ENCODE measurements at regions not wholly inside any gene's neighbourhood (a gene's known extent, or its start where the extent isn't known, plus 50 kb on each side); places are given as distances from the start of the nearest gene placed in this dataset.
"Not testable (repeated sequence)": the region's sequence is repeated elsewhere in the genome, so short reads cannot be mapped to it uniquely, and the experiment has no call there.

- TF ChIP-seq, protein P1, sequence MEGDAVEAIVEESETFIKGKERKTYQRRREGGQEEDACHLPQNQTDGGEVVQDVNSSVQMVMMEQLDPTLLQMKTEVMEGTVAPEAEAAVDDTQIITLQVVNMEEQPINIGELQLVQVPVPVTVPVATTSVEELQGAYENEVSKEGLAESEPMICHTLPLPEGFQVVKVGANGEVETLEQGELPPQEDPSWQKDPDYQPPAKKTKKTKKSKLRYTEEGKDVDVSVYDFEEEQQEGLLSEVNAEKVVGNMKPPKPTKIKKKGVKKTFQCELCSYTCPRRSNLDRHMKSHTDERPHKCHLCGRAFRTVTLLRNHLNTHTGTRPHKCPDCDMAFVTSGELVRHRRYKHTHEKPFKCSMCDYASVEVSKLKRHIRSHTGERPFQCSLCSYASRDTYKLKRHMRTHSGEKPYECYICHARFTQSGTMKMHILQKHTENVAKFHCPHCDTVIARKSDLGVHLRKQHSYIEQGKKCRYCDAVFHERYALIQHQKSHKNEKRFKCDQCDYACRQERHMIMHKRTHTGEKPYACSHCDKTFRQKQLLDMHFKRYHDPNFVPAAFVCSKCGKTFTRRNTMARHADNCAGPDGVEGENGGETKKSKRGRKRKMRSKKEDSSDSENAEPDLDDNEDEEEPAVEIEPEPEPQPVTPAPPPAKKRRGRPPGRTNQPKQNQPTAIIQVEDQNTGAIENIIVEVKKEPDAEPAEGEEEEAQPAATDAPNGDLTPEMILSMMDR (IDR thresholded peaks at IDR 0.05; ENCODE audit: unreplicated experiment): no peak
- CTCF ChIA-PET: no interaction called here
- intact Hi-C loops (cut with micrococcal nuclease): no loop called here
- Mint-ChIP-seq H3K36me3 (ENCODE audit: insufficient read depth, unreplicated experiment) (no peaks in the 10 kb centered on the region), H3K4me1 (ENCODE audit: insufficient read depth, unreplicated experiment) (no peaks in the 10 kb centered on the region), H3K27me3 (ENCODE audit: insufficient read depth, unreplicated experiment) (peaks cover 86% of the 10 kb centered on the region), H3K27ac (ENCODE audit: low read depth, unreplicated experiment) (no peak overlapping the region), H3K4me3 (ENCODE audit: unreplicated experiment) (no peak overlapping the region), H3K9me3 (ENCODE audit: unreplicated experiment) (no peaks in the 10 kb centered on the region)
- BruUV-seq (replicated peaks): no TSS peak
- POLR2A ChIA-PET: no interaction called here
- DNase-seq (ENCODE audit: unreplicated experiment): no peak
Observed at GRCh38 chr17:74130276-74130675, 73.2 kb upstream of the RPL38 start.

DNA sequence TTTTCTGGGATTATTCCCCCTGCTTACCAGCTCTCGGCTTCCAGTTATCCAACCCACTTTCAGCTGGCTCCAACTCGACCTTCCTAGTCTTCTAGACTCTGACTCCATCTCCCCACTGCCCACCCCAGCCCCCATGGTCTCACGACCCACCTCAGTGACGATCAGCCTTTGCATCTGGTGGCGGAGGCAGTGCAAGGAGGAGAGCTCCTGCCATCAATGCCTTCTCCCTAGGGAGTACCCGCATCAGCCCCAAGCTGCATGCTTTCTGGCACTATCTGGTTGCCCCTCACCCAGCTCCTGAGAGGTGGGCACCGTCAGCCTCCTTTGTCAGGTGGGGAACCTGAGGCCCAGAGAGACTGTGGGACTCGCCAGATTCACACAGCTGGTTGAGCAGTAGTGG lies 72.6 kb upstream of the RPL38 start:
- TF ChIP-seq, protein P1 (IDR thresholded peaks at IDR 0.05; ENCODE audit: unreplicated experiment): no peak
- POLR2A ChIA-PET: no interaction called here
- DNase-seq (ENCODE audit: unreplicated experiment): no peak
- H3K27me3 Mint-ChIP-seq (ENCODE audit: insufficient read depth, unreplicated experiment): peaks cover 86% of the 10 kb centered on the region
- H3K4me3 Mint-ChIP-seq (ENCODE audit: unreplicated experiment): no peak overlapping the region
- CTCF ChIA-PET: interaction anchor here (0.6 kb wide), 1 partner anchor 47 kb away, joined by 3 read pairs; no protein-coding TSS in a partner anchor
- no peak overlapping the region for H3K27ac Mint-ChIP-seq (ENCODE audit: low read depth, unreplicated experiment)
- intact Hi-C loops (cut with micrococcal nuclease): no loop called here
- H3K36me3 Mint-ChIP-seq (ENCODE audit: insufficient read depth, unreplicated experiment): no peaks in the 10 kb centered on the region
- BruUV-seq (replicated peaks): no TSS peak
- H3K4me1 Mint-ChIP-seq (ENCODE audit: insufficient read depth, unreplicated experiment): no peaks in the 10 kb centered on the region
- H3K9me3 Mint-ChIP-seq (ENCODE audit: unreplicated experiment): no peaks in the 10 kb centered on the region

GRCh38 chr17:74132354-74132753 lies 71.1 kb upstream of the RPL38 start:
- ChIA-PET POLR2A (interaction anchor here (1.0 kb wide), 1 partner anchor 16 kb away, joined by 3 read pairs; no protein-coding TSS in a partner anchor), CTCF (interaction anchor here (0.7 kb wide), 1 partner anchor 39 kb away, joined by 7 read pairs; no protein-coding TSS in a partner anchor)
- DNase-seq (ENCODE audit: unreplicated experiment): no peak
- TF ChIP-seq, protein P1 (IDR thresholded peaks at IDR 0.05; ENCODE audit: unreplicated experiment): no peak
- intact Hi-C loops (cut with micrococcal nuclease): no loop called here
- no peaks in the 10 kb centered on the region for H3K36me3 Mint-ChIP-seq (ENCODE audit: insufficient read depth, unreplicated experiment)
- no peak overlapping the region for H3K4me3 Mint-ChIP-seq (ENCODE audit: unreplicated experiment)
- no peak overlapping the region for H3K27ac Mint-ChIP-seq (ENCODE audit: low read depth, unreplicated experiment)
- H3K4me1 Mint-ChIP-seq (ENCODE audit: insufficient read depth, unreplicated experiment): no peaks in the 10 kb centered on the region
- H3K9me3 Mint-ChIP-seq (ENCODE audit: unreplicated experiment): no peaks in the 10 kb centered on the region
- no TSS peak for BruUV-seq (replicated peaks)
- H3K27me3 Mint-ChIP-seq (ENCODE audit: insufficient read depth, unreplicated experiment): peaks cover 86% of the 10 kb centered on the region

- no peaks in the 10 kb centered on the region for H3K4me1 Mint-ChIP-seq (ENCODE audit: insufficient read depth, unreplicated experiment)
- no peak for DNase-seq (ENCODE audit: unreplicated experiment)
- intact Hi-C loops (cut with micrococcal nuclease): no loop called here
- H3K27ac Mint-ChIP-seq (ENCODE audit: low read depth, unreplicated experiment): no peak overlapping the region
- peaks cover 82% of the 10 kb centered on the region for H3K27me3 Mint-ChIP-seq (ENCODE audit: insufficient read depth, unreplicated experiment)
- no peaks in the 10 kb centered on the region for H3K36me3 Mint-ChIP-seq (ENCODE audit: insufficient read depth, unreplicated experiment)
- H3K9me3 Mint-ChIP-seq (ENCODE audit: unreplicated experiment): no peaks in the 10 kb centered on the region
- no TSS peak for BruUV-seq (replicated peaks)
- POLR2A ChIA-PET: no interaction called here
- CTCF ChIA-PET: no interaction called here
- TF ChIP-seq, protein P1 (IDR thresholded peaks at IDR 0.05; ENCODE audit: unreplicated experiment): no peak
- H3K4me3 Mint-ChIP-seq (ENCODE audit: unreplicated experiment): no peak overlapping the region
Observed at GRCh38 chr17:74133740-74134139, 69.7 kb upstream of the RPL38 start.

- H3K4me3 Mint-ChIP-seq (ENCODE audit: unreplicated experiment); BruUV-seq (replicated peaks); POLR2A ChIA-PET; H3K36me3 Mint-ChIP-seq (ENCODE audit: insufficient read depth, unreplicated experiment); H3K4me1 Mint-ChIP-seq (ENCODE audit: insufficient read depth, unreplicated experiment); H3K9me3 Mint-ChIP-seq (ENCODE audit: unreplicated experiment); intact Hi-C loops (cut with micrococcal nuclease); H3K27ac Mint-ChIP-seq (ENCODE audit: low read depth, unreplicated experiment); DNase-seq (ENCODE audit: unreplicated experiment); CTCF ChIA-PET: not testable (repeated sequence)
- H3K27me3 Mint-ChIP-seq (ENCODE audit: insufficient read depth, unreplicated experiment): peaks cover 81% of the 10 kb centered on the region
Observed at GRCh38 chr17:74134234-74134633, 69.2 kb upstream of the RPL38 start.
